IPS DF 6.9 (cell line): ENCODE measurements at regions not wholly inside any gene's neighbourhood (a gene's known extent, or its start where the extent isn't known, plus 50 kb on each side); places are given as distances from the start of the nearest gene placed in this dataset.
A peak's percentile ranks its signal among the peaks of the same experiment; 100 is the strongest.

Experiments used
- DNase-seq: peaks from one replicate; pipeline ENCODE4 v3.0.0-alpha.2; 2013; ENCODE audit warnings: low read depth, low spot score
- H3K27ac ChIP-seq: one replicate; pipeline ENCODE4 v1.5.1; 2013; ENCODE audit warnings: low read length, control low read depth
- H3K27me3 ChIP-seq: 2 replicates; pipeline ENCODE4 v1.6.1; 2013; ENCODE audit warnings: mild to moderate bottlenecking, low read length; ENCODE audit not compliant: control insufficient read depth, insufficient read depth
- H3K36me3 ChIP-seq: 2 replicates; pipeline ENCODE4 v1.6.1; 2013; ENCODE audit warnings: low read length; ENCODE audit not compliant: control insufficient read depth, insufficient read depth
- H3K4me1 ChIP-seq: 2 replicates; pipeline ENCODE4 v1.6.1; 2013; ENCODE audit warnings: low read length; ENCODE audit not compliant: control insufficient read depth, insufficient read depth
- H3K4me3 ChIP-seq: 2 replicates; pipeline ENCODE4 v1.5.1; 2013; ENCODE audit warnings: mild to moderate bottlenecking, low read length
- H3K9me3 ChIP-seq: 2 replicates; pipeline ENCODE4 v1.6.1; 2013; ENCODE audit warnings: low read length, inconsistent platforms; ENCODE audit not compliant: control insufficient read depth, insufficient read depth
- WGBS: extraction: QIAGEN DNeasy Blood & Tissue Kit; methylation state at CpG from one replicate; pipeline ENCODE4 v1.1.7; 2013; ENCODE audit warnings: mixed read lengths, missing lambda C conversion rate; ENCODE audit not compliant: insufficient read length, insufficient coverage; 5-methylcytosine and 5-hydroxymethylcytosine counted together

GRCh38 chr3:165283328-165283727 is 87.1 kb upstream of the SLITRK3 start:
- no peaks in the 10 kb centered on the region for H3K36me3 ChIP-seq
- H3K9me3 ChIP-seq, result no peaks in the 10 kb centered on the region
- no peak overlapping the region for H3K27ac ChIP-seq
- H3K27me3 ChIP-seq, result no peaks in the 10 kb centered on the region
- no peaks in the 10 kb centered on the region for H3K4me1 ChIP-seq
- H3K4me3 ChIP-seq, result no peak overlapping the region
- WGBS, result no CpG with 5 or more reads among the region's 5 CpGs
- DNase-seq, result no peak

DNA sequence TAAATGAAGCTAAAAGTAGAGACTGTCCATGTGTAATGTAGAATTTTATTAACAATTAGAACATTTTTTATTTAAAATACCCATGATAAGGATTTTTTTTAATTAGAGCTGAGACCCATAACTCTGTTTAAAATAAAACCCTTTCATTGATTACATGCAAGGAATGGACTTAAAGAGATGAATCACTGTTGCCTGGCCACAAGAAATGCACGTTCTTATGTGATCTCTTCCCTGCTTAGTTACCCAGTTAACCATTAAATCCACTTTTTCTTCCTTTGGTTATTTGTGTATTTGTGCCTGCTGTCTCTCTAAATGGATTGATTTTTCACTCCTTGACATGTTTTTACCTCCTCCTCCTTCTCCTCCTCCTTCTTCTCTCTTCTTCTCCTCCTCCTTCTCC is 83.3 kb upstream of the SLITRK3 start:
- H3K27me3 ChIP-seq, result no peaks in the 10 kb centered on the region
- no peak overlapping the region for H3K4me3 ChIP-seq
- H3K27ac ChIP-seq, result no peak overlapping the region
- no peaks in the 10 kb centered on the region for H3K9me3 ChIP-seq
- no peaks in the 10 kb centered on the region for H3K36me3 ChIP-seq
- no CpG with 5 or more reads among the region's 1 CpG for WGBS
- no peak for DNase-seq
- H3K4me1 ChIP-seq, result no peaks in the 10 kb centered on the region

DNA sequence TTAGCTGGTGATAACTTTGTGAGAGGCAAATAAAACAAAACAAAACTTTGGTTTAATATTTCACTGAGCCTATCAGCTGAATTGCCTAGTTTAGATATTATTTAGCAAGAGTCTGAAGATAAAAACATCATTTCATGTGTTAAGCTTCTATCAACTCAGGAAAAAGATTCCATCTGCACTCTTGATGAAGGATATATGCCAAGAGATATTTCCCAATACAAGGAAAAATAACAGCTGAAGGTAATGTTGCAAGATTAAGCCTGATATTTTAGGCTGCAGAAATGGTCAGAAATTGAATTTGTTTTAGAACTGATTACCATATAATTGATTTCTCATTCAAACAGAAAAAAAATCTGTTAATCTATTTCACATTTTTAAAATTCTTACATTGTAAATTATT is 77.2 kb upstream of the SLITRK3 start:
- no peaks in the 10 kb centered on the region for H3K36me3 ChIP-seq
- H3K9me3 ChIP-seq, result no peaks in the 10 kb centered on the region
- no peaks in the 10 kb centered on the region for H3K4me1 ChIP-seq
- H3K4me3 ChIP-seq, result no peak overlapping the region
- H3K27me3 ChIP-seq, result no peaks in the 10 kb centered on the region
- no peak overlapping the region for H3K27ac ChIP-seq
- DNase-seq, result no peak

- H3K9me3 ChIP-seq, result no peaks in the 10 kb centered on the region
- H3K4me1 ChIP-seq, result no peaks in the 10 kb centered on the region
- no peak overlapping the region for H3K27ac ChIP-seq
- H3K36me3 ChIP-seq, result no peaks in the 10 kb centered on the region
- no peak for DNase-seq
- no peak overlapping the region for H3K4me3 ChIP-seq
- no peaks in the 10 kb centered on the region for H3K27me3 ChIP-seq
- WGBS, result no CpG with 5 or more reads among the region's 4 CpGs
These were observed 63.5 kb upstream of the SLITRK3 start for GRCh38 chr3:165259541-165260193.

GRCh38 chr3:165256554-165257065 is 60.4 kb upstream of the SLITRK3 start:
- H3K4me1 ChIP-seq, result no peaks in the 10 kb centered on the region
- no peak overlapping the region for H3K27ac ChIP-seq
- no peak overlapping the region for H3K4me3 ChIP-seq
- no peak for DNase-seq
- WGBS, result no CpG with 5 or more reads among the region's 2 CpGs
- no peaks in the 10 kb centered on the region for H3K27me3 ChIP-seq
- no peaks in the 10 kb centered on the region for H3K9me3 ChIP-seq
- no peaks in the 10 kb centered on the region for H3K36me3 ChIP-seq

DNA sequence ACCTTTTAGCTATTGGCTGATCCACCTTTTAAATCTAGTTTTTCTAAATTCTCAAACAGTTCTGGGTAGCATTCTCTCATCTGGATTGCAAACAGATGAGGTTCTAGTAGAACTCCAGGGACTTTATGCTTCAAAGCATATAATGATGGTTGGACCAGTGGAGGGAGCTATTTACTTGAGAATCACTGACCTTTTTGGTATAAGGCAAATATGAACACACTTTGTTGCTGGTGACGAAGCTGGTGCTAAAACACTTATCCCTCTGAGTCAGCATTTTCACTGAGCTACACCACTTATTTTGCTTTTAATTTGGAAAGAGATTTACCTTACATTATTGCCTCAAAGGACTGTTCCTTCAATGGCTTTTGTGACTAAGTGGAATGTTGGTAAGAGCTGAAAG is 58.6 kb upstream of the SLITRK3 start:
- Histone ChIP-seq H3K4me1 (no peaks in the 10 kb centered on the region), H3K36me3 (no peaks in the 10 kb centered on the region), H3K9me3 (no peaks in the 10 kb centered on the region), H3K4me3 (no peak overlapping the region), H3K27me3 (no peaks in the 10 kb centered on the region), H3K27ac (no peak overlapping the region)
- no CpG with 5 or more reads among the region's 1 CpG for WGBS
- DNase-seq, result peak; percentile 22
